Right lobe of liver (tissue), 4 donors: ENCODE measurements at regions not wholly inside any gene's neighbourhood (a gene's known extent, or its start where the extent isn't known, plus 50 kb on each side); places are given as distances from the start of the nearest gene placed in this dataset.

Experiments used
- POLR2A ChIP-seq: fragments of 450-650 bp; IDR thresholded peaks from one replicate; pipeline ENCODE4 v1.6.1; 2017; ENCODE audit warnings: antibody characterized with exemption, mild to moderate bottlenecking
- TF ChIP-seq, protein P1 (sequence below), 4 donors: fragments of 200-600 bp in 3 of 4; fragments of 450-650 bp in 1 of 4; IDR thresholded peaks; one replicate each; pipeline versions ENCODE4 v1.5.1 to v1.8.0; 2016 to 2022; ENCODE audit warnings: antibody characterized with exemption in 4 of 4, mild to moderate bottlenecking in 2 of 4
- donor health status: DM: no; HTN: no; CAD: no.
- donor health status: DM: no; HTN: no; CAD: no.
- donor health status: DM: no; HTN: yes; CAD: no.

DNA sequence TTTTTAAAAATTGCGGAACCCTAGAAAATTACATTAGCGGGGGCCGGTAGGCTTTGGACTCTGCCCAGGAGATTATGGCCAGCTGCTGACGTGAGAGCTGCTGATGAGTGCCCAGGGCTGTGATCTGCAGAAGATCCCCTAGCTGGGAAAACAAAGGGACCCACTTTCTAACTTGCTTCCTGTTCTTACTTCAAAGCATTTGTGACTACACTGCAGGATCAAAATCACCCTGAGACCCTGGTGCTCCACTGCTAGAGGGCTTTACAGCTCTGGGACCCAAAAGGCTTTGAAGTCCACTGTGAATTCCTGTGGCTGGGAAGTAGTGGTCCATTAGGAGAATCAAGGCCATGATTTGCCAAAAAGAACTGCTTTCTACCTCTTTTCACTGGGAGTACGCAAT lies 499.4 kb upstream of the AKR1E2 start:
- TF ChIP-seq, protein P1, sequence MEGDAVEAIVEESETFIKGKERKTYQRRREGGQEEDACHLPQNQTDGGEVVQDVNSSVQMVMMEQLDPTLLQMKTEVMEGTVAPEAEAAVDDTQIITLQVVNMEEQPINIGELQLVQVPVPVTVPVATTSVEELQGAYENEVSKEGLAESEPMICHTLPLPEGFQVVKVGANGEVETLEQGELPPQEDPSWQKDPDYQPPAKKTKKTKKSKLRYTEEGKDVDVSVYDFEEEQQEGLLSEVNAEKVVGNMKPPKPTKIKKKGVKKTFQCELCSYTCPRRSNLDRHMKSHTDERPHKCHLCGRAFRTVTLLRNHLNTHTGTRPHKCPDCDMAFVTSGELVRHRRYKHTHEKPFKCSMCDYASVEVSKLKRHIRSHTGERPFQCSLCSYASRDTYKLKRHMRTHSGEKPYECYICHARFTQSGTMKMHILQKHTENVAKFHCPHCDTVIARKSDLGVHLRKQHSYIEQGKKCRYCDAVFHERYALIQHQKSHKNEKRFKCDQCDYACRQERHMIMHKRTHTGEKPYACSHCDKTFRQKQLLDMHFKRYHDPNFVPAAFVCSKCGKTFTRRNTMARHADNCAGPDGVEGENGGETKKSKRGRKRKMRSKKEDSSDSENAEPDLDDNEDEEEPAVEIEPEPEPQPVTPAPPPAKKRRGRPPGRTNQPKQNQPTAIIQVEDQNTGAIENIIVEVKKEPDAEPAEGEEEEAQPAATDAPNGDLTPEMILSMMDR (IDR thresholded peaks at IDR 0.05) = no peak
- no peak for TF ChIP-seq POLR2A
